ENCODE measurements at regions not wholly inside any gene's neighbourhood (a gene's known extent, or its start where the extent isn't known, plus 50 kb on each side); places are given as distances from the start of the nearest gene placed in this dataset.

DNA sequence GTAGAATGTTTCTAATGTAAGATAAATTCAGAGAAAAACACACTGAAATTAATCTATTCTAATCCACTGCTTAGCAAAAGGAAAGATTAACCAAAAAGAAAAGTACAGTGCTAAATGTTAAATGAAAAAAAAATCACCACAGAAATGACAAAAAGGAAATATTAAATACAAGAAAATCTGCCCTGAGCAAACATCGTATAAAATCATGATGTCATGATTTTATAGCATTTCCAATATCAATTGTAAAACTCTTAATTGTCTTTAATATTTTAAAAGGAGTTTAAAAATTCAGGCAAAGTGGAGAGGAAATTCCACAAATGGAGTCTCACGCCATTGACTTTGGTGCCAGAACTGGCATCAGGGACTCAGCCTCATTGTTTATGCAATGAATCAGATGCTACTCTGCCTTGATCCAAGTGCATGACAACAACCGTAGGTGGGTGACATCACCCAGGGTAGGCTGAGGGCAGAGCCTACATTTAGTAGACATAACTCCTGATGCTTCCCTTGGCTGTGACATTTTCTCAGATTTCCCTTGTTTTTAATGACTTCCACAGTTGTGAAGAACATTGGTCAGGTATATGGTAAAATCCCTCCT lies 696.8 kb downstream of the SEMA5A start:
- H4K20me1 ChIP-seq (ENCODE audit: insufficient read depth, poor library complexity, severe bottlenecking), result no peaks in the 10 kb centered on the region
- no peaks in the 10 kb centered on the region for H3K9me3 ChIP-seq (ENCODE audit: low read depth)
- H2AFZ ChIP-seq, result no peak overlapping the region
- no peak overlapping the region for H3K27ac ChIP-seq
- peaks cover 8% of the 10 kb centered on the region for H3K4me1 ChIP-seq (ENCODE audit: insufficient read depth)
- no peak for TF ChIP-seq EZH2 (IDR thresholded peaks at IDR 0.05; ENCODE audit: borderline replicate concordance)
- TF ChIP-seq, protein P1, sequence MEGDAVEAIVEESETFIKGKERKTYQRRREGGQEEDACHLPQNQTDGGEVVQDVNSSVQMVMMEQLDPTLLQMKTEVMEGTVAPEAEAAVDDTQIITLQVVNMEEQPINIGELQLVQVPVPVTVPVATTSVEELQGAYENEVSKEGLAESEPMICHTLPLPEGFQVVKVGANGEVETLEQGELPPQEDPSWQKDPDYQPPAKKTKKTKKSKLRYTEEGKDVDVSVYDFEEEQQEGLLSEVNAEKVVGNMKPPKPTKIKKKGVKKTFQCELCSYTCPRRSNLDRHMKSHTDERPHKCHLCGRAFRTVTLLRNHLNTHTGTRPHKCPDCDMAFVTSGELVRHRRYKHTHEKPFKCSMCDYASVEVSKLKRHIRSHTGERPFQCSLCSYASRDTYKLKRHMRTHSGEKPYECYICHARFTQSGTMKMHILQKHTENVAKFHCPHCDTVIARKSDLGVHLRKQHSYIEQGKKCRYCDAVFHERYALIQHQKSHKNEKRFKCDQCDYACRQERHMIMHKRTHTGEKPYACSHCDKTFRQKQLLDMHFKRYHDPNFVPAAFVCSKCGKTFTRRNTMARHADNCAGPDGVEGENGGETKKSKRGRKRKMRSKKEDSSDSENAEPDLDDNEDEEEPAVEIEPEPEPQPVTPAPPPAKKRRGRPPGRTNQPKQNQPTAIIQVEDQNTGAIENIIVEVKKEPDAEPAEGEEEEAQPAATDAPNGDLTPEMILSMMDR (IDR thresholded peaks at IDR 0.05; ENCODE audit: poor library complexity), result no peak
- no peak for TF ChIP-seq EZH2phosphoT487 (IDR thresholded peaks at IDR 0.05; ENCODE audit: low read depth, severe bottlenecking, unreplicated experiment)
- no peak overlapping the region for H3K4me3 ChIP-seq
- no peaks in the 10 kb centered on the region for H3K9me2 ChIP-seq (replicated peaks; ENCODE audit: insufficient read depth)
- DNase-seq (ENCODE audit: low spot score), result no peak
- no peaks in the 10 kb centered on the region for H3K79me2 ChIP-seq
- H3K36me3 ChIP-seq (replicated peaks; ENCODE audit: insufficient read depth, low read depth), result no peaks in the 10 kb centered on the region
- no peaks in the 10 kb centered on the region for H3K27me3 ChIP-seq
- 83% methylated on average over 3 of the region's 3 CpGs for WGBS (ENCODE audit: low lambda C conversion rate, missing lambda C conversion rate)
- no peak overlapping the region for H3K4me2 ChIP-seq

DNA sequence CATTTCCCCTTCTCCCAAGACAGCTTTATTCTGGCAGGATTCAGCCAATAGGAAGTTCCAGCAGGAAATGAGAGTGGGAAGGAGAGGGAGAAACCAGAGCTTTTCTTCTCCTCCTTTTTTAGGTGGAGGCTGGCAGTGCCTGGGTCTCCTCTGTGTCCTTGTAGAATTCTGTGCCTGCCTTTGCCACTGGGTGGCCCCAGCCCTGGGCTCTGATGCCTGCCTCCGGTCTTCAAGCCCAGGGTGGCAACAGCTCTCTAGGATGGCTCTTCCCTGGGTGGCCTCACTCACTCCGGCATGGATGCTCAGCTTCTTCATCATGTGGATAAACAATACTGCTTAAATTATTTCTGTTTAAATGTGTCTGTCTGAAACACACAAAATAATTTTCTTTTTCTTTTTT lies 694.8 kb downstream of the SEMA5A start:
- no peaks in the 10 kb centered on the region for H3K79me2 ChIP-seq
- TF ChIP-seq EZH2phosphoT487 (IDR thresholded peaks at IDR 0.05; ENCODE audit: low read depth, severe bottlenecking, unreplicated experiment) (no peak), EZH2 (IDR thresholded peaks at IDR 0.05; ENCODE audit: borderline replicate concordance) (no peak)
- TF ChIP-seq, protein P1 (IDR thresholded peaks at IDR 0.05; ENCODE audit: poor library complexity), result no peak
- no peaks in the 10 kb centered on the region for H3K9me3 ChIP-seq (ENCODE audit: low read depth)
- no peak overlapping the region for H3K4me3 ChIP-seq
- no peak overlapping the region for H2AFZ ChIP-seq
- no peaks in the 10 kb centered on the region for H4K20me1 ChIP-seq (ENCODE audit: insufficient read depth, poor library complexity, severe bottlenecking)
- H3K36me3 ChIP-seq (replicated peaks; ENCODE audit: insufficient read depth, low read depth), result no peaks in the 10 kb centered on the region
- no peak overlapping the region for H3K27ac ChIP-seq
- DNase-seq (ENCODE audit: low spot score), result no peak
- H3K27me3 ChIP-seq, result no peaks in the 10 kb centered on the region
- H3K9me2 ChIP-seq (replicated peaks; ENCODE audit: insufficient read depth), result no peaks in the 10 kb centered on the region
- H3K4me1 ChIP-seq (ENCODE audit: insufficient read depth), result no peaks in the 10 kb centered on the region
- no peak overlapping the region for H3K4me2 ChIP-seq
- 94% methylated on average over 2 of the region's 2 CpGs for WGBS (ENCODE audit: low lambda C conversion rate, missing lambda C conversion rate)

DNA sequence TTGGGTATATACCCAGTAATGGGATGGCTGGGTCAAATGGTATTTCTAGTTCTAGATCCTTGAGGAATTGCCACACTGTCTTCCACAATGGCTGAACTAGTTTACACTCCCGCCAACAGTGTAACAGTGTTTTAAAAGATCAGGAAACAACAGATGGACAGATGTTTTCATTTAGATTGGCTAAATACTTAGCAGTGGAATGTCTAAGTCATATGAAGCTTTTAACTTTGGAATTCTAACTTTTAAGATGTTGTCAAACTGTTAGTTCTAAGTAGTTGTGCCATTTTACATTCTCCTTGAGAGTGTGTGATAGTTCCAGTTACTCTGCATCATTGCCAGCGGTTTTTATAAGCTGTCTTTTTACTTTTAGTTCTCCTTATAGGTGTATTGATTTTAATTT lies 688.8 kb downstream of the SEMA5A start:
- Histone ChIP-seq H3K79me2 (no peaks in the 10 kb centered on the region), H3K4me1 (ENCODE audit: insufficient read depth) (no peaks in the 10 kb centered on the region), H3K4me3 (no peak overlapping the region), H2AFZ (no peak overlapping the region), H3K36me3 (replicated peaks; ENCODE audit: insufficient read depth, low read depth) (no peaks in the 10 kb centered on the region), H3K27ac (no peak overlapping the region), H3K4me2 (no peak overlapping the region), H4K20me1 (ENCODE audit: insufficient read depth, poor library complexity, severe bottlenecking) (no peaks in the 10 kb centered on the region), H3K27me3 (no peaks in the 10 kb centered on the region), H3K9me2 (replicated peaks; ENCODE audit: insufficient read depth) (no peaks in the 10 kb centered on the region), H3K9me3 (ENCODE audit: low read depth) (no peaks in the 10 kb centered on the region)
- WGBS (ENCODE audit: low lambda C conversion rate, missing lambda C conversion rate), result 27% methylated on average over 2 of the region's 2 CpGs
- no peak for DNase-seq (ENCODE audit: low spot score)
- TF ChIP-seq EZH2phosphoT487 (IDR thresholded peaks at IDR 0.05; ENCODE audit: low read depth, severe bottlenecking, unreplicated experiment), result no peak

DNA sequence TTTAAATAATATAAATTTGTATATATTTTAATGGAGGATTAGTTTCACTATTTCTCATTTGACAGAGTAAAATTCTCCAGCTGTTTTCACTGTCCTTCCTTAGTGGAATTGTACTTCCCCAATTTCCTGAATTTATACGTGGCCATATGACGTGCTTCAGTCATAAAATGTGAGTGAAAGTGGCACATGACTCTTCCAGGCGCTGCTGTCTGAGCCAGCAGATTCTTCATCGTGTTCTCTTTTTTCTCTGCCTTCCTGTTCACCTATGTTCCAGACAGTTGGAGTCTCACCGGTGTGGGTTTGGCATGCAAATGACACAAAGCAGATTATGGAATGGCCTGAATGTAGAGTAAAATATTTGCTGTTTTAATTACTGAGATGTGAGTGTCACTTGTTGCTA lies 684.1 kb downstream of the SEMA5A start:
- WGBS (ENCODE audit: low lambda C conversion rate, missing lambda C conversion rate), result 63% methylated on average over 5 of the region's 5 CpGs
- Histone ChIP-seq H3K27ac (no peak overlapping the region), H3K4me1 (ENCODE audit: insufficient read depth) (no peaks in the 10 kb centered on the region), H3K36me3 (replicated peaks; ENCODE audit: insufficient read depth, low read depth) (no peaks in the 10 kb centered on the region), H3K79me2 (no peaks in the 10 kb centered on the region), H3K4me2 (no peak overlapping the region), H3K9me2 (replicated peaks; ENCODE audit: insufficient read depth) (no peaks in the 10 kb centered on the region), H4K20me1 (ENCODE audit: insufficient read depth, poor library complexity, severe bottlenecking) (no peaks in the 10 kb centered on the region), H3K4me3 (no peak overlapping the region), H3K9me3 (ENCODE audit: low read depth) (no peaks in the 10 kb centered on the region), H3K27me3 (no peaks in the 10 kb centered on the region), H2AFZ (no peak overlapping the region)
- no peak for TF ChIP-seq EZH2 (IDR thresholded peaks at IDR 0.05; ENCODE audit: borderline replicate concordance)
- TF ChIP-seq EZH2phosphoT487 (IDR thresholded peaks at IDR 0.05; ENCODE audit: low read depth, severe bottlenecking, unreplicated experiment), result no peak
- TF ChIP-seq, protein P1 (IDR thresholded peaks at IDR 0.05; ENCODE audit: poor library complexity), result no peak
- DNase-seq (ENCODE audit: low spot score), result no peak
